IMR-90 (cell line): ENCODE measurements at regions not wholly inside any gene's neighbourhood (a gene's known extent, or its start where the extent isn't known, plus 50 kb on each side); places are given as distances from the start of the nearest gene placed in this dataset.

Source experiments
- ATAC-seq: fragments of 200-7000 bp; cut with Tn5 transposase; 2 replicates; pipeline ENCODE4 v1.9.1; 2020; ENCODE audit warnings: low read depth, mild to moderate bottlenecking, moderate library complexity
- BruUV-seq: library from RNA; stranded (reverse); fragments of 400-500 nt; replicated peaks from 2 replicates; lab custom pipeline; 2021; lab: Mats Ljungman, UMichigan
- CTCF ChIA-PET: fragments of 300-600 bp; formaldehyde crosslinking; extraction: SDS; loops from one replicate; lab custom pipeline; 2021; ENCODE audit warnings: antibody characterized with exemption; lab: Yijun Ruan, JAX
- POLR2A ChIA-PET: fragments of 300-600 bp; sonication (Branson Sonifier 250); formaldehyde crosslinking; loops from one replicate; lab custom pipeline; 2022; ENCODE audit warnings: antibody characterized with exemption; ENCODE audit not compliant: unreplicated experiment; lab: Charles Lee
- DNase-seq: peaks from one replicate; pipeline ENCODE4 v3.0.0; 2013
- H2AFZ ChIP-seq: replicated peaks from 2 replicates; pipeline ENCODE3; 2013; ENCODE audit warnings: low read length, mild to moderate bottlenecking; ENCODE audit not compliant: poor library complexity
- H2AK5ac ChIP-seq: 2 replicates; pipeline ENCODE4 v1.6.1; 2013; ENCODE audit warnings: low read depth, low read length, inconsistent platforms
- H2AK9ac ChIP-seq: replicated peaks from 2 replicates; pipeline ENCODE3; 2013; ENCODE audit warnings: mild to moderate bottlenecking, low read depth, low read length, moderate library complexity; ENCODE audit not compliant: poor library complexity
- H2BK120ac ChIP-seq: 2 replicates; pipeline ENCODE4 v1.6.1; 2013; ENCODE audit warnings: low read depth, low read length, inconsistent platforms
- H2BK15ac ChIP-seq: 3 replicates; pipeline ENCODE4 v1.6.1; 2013; ENCODE audit warnings: low read depth, low read length, inconsistent platforms
- H2BK20ac ChIP-seq: 2 replicates; pipeline ENCODE4 v1.6.1; 2013; ENCODE audit warnings: low read depth, mild to moderate bottlenecking, inconsistent platforms, low read length, moderate library complexity
- H2BK5ac ChIP-seq: 2 replicates; pipeline ENCODE4 v1.6.1; 2013; ENCODE audit warnings: mild to moderate bottlenecking, low read depth, low read length, inconsistent platforms; ENCODE audit not compliant: poor library complexity, severe bottlenecking
- H3K14ac ChIP-seq: replicated peaks from 2 replicates; pipeline ENCODE4 v1.6.1; 2013; ENCODE audit warnings: low read depth, low read length, inconsistent platforms
- H3K18ac ChIP-seq: 2 replicates; pipeline ENCODE4 v1.6.1; 2013; ENCODE audit warnings: low read depth, low read length, control low read depth
- H3K23ac ChIP-seq: 2 replicates; pipeline ENCODE4 v1.6.1; 2013; ENCODE audit warnings: low read depth, low read length, inconsistent platforms
- H3K27ac ChIP-seq: 2 replicates; pipeline ENCODE4 v1.5.1; 2013; ENCODE audit warnings: mild to moderate bottlenecking, control low read depth, low read length; ENCODE audit not compliant: insufficient read depth
- H3K27me3 ChIP-seq: 2 replicates; pipeline ENCODE4 v1.6.1; 2013; ENCODE audit warnings: low read length; ENCODE audit not compliant: control insufficient read depth, insufficient read depth
- H3K36me3 ChIP-seq: 2 replicates; pipeline ENCODE4 v1.6.1; 2013; ENCODE audit warnings: low read length, mixed read lengths; ENCODE audit not compliant: control insufficient read depth, insufficient read depth
- H3K4ac ChIP-seq: 2 replicates; pipeline ENCODE4 v1.6.1; 2013; ENCODE audit warnings: low read depth, low read length, inconsistent platforms
- H3K4me1 ChIP-seq: 2 replicates; pipeline ENCODE4 v1.6.1; 2013; ENCODE audit warnings: low read length, mixed read lengths; ENCODE audit not compliant: control insufficient read depth, insufficient read depth
- H3K4me2 ChIP-seq: 2 replicates; pipeline ENCODE4 v1.6.1; 2013; ENCODE audit warnings: low read depth, mild to moderate bottlenecking, control low read depth, low read length, moderate library complexity
- H3K4me3 ChIP-seq: 2 replicates; pipeline ENCODE4 v1.5.1; 2013; ENCODE audit warnings: low read depth, mild to moderate bottlenecking, control low read depth, low read length, moderate library complexity; ENCODE audit not compliant: insufficient read depth
- H3K56ac ChIP-seq: 2 replicates; pipeline ENCODE4 v1.6.1; 2013; ENCODE audit warnings: low read length, inconsistent platforms; ENCODE audit not compliant: insufficient read depth; ENCODE audit errors: extremely low read depth
- H3K79me1 ChIP-seq, 2 experiments: 2 replicates each; pipeline ENCODE4 v1.6.1; 2013; ENCODE audit warnings: low read length in 2 of 2, inconsistent platforms in 1 of 2, low read depth in 1 of 2
- H3K9ac ChIP-seq: 2 replicates; pipeline ENCODE4 v1.6.1; 2013; ENCODE audit warnings: low read depth, low read length, control low read depth
- H3K9me1 ChIP-seq: 2 replicates; pipeline ENCODE4 v1.6.1; 2013; ENCODE audit warnings: low read length, inconsistent platforms; ENCODE audit not compliant: insufficient read depth
- H3K9me3 ChIP-seq: 2 replicates; pipeline ENCODE4 v1.6.1; 2013; ENCODE audit warnings: low read length; ENCODE audit not compliant: control insufficient read depth, insufficient read depth
- H4K20me1 ChIP-seq: 2 replicates; pipeline ENCODE4 v1.6.1; 2013; ENCODE audit warnings: low read length, inconsistent platforms; ENCODE audit not compliant: insufficient read depth
- H4K5ac ChIP-seq: 2 replicates; pipeline ENCODE4 v1.6.1; 2013; ENCODE audit warnings: mild to moderate bottlenecking, low read depth, low read length, control low read depth
- H4K8ac ChIP-seq, 2 experiments: 2 replicates each; pipeline ENCODE4 v1.6.1; 2013; ENCODE audit warnings: low read depth in 2 of 2, low read length in 2 of 2, control low read depth in 1 of 2, inconsistent platforms in 1 of 2
- H4K91ac ChIP-seq: 2 replicates; pipeline ENCODE4 v1.6.1; 2013; ENCODE audit warnings: low read depth, low read length, inconsistent platforms; ENCODE audit not compliant: insufficient read depth
- BHLHE40 ChIP-seq: fragments of 150-350 bp; IDR thresholded peaks from 2 replicates; pipeline ENCODE4 v1.6.1; 2016; ENCODE audit warnings: mild to moderate bottlenecking, low read depth, low read length
- CEBPB ChIP-seq: IDR thresholded peaks from 2 replicates; pipeline ENCODE4 v1.6.1; 2012; ENCODE audit warnings: low read depth, low read length, improper control_type of control experiment
- CHD1 ChIP-seq: IDR thresholded peaks from 2 replicates; pipeline ENCODE4 v1.6.1; 2012; ENCODE audit warnings: low read depth, low read length, improper control_type of control experiment
- FOS ChIP-seq: fragments of 150-350 bp; IDR thresholded peaks from 2 replicates; pipeline ENCODE4 v1.6.1; 2016; ENCODE audit warnings: low read depth, low read length
- MAFK ChIP-seq: IDR thresholded peaks from 2 replicates; pipeline ENCODE4 v1.6.1; 2012; ENCODE audit warnings: low read depth, low read length, improper control_type of control experiment
- MAZ ChIP-seq: IDR thresholded peaks from 2 replicates; pipeline ENCODE4 v1.6.1; 2012; ENCODE audit warnings: low read depth, mild to moderate bottlenecking, low read length, improper control_type of control experiment, moderate library complexity, borderline replicate concordance
- MXI1 ChIP-seq: IDR thresholded peaks from 2 replicates; pipeline ENCODE4 v1.6.1; 2012; ENCODE audit warnings: low read depth, mild to moderate bottlenecking, low read length, moderate library complexity, borderline replicate concordance
- NFE2L2 ChIP-seq: fragments of 150-350 bp; IDR thresholded peaks from 2 replicates; pipeline ENCODE4 v1.6.1; 2016; ENCODE audit warnings: low read depth, mild to moderate bottlenecking, low read length
- POLR2A ChIP-seq: IDR thresholded peaks from 2 replicates; pipeline ENCODE4 v1.6.1; 2012; ENCODE audit warnings: mild to moderate bottlenecking, low read depth, low read length
- RAD21 ChIP-seq: IDR thresholded peaks from 2 replicates; pipeline ENCODE4 v1.6.1; 2012; ENCODE audit warnings: low read length, improper control_type of control experiment
- RCOR1 ChIP-seq: IDR thresholded peaks from 2 replicates; pipeline ENCODE4 v1.6.1; 2012; ENCODE audit warnings: mild to moderate bottlenecking, low read length, improper control_type of control experiment; ENCODE audit not compliant: insufficient replicate concordance
- RFX5 ChIP-seq: IDR thresholded peaks from 2 replicates; pipeline ENCODE4 v1.8.0; 2012; ENCODE audit warnings: low read depth, mild to moderate bottlenecking, low read length, moderate library complexity
- SMC3 ChIP-seq: fragments of 150-350 bp; IDR thresholded peaks from 2 replicates; pipeline ENCODE4 v1.6.1; 2016; ENCODE audit warnings: low read depth, mild to moderate bottlenecking, antibody characterized with exemption, low read length, moderate library complexity
- WGBS, 2 experiments: methylation state at CpG; one replicate each; pipeline versions ENCODE4 v1.1.5 to v1.1.7; 2013; ENCODE audit warnings: missing lambda C conversion rate in 2 of 2; ENCODE audit not compliant: insufficient read length in 1 of 2; ENCODE audit errors: extremely low coverage in 2 of 2; 5-methylcytosine and 5-hydroxymethylcytosine counted together
- dilution Hi-C: fragments of 300-500 bp; cut with HindIII; formaldehyde crosslinking; loops from one replicate; pipeline ENCODE4 v1.14.3; 2018; ENCODE audit warnings: low sequenced_read_pairs; ENCODE audit not compliant: unreplicated experiment
- in situ Hi-C: fragments of 300-500 bp; cut with MboI; formaldehyde crosslinking; loops from 3 replicates; pipeline ENCODE4 v1.14.3; 2019; ENCODE audit warnings: low sequenced_read_pairs, inconsistent platforms, mixed read lengths
- intact Hi-C: fragments of 100-400 bp; cut with micrococcal nuclease; formaldehyde crosslinking; loops from 2 replicates; pipeline ENCODE4 v1.10.0; 2022
- TF ChIP-seq, protein P1 (sequence below): fragments of 150-350 bp; IDR thresholded peaks from 2 replicates; pipeline ENCODE4 v1.6.1; 2017; ENCODE audit warnings: mild to moderate bottlenecking, antibody characterized with exemption, low read length, low read depth
- TF ChIP-seq, protein P2 (sequence below): conservative IDR thresholded peaks from 2 replicates; pipeline ENCODE4 v1.5.1; 2012; ENCODE audit warnings: mild to moderate bottlenecking, low read depth, low read length, improper control_type of control experiment

DNA sequence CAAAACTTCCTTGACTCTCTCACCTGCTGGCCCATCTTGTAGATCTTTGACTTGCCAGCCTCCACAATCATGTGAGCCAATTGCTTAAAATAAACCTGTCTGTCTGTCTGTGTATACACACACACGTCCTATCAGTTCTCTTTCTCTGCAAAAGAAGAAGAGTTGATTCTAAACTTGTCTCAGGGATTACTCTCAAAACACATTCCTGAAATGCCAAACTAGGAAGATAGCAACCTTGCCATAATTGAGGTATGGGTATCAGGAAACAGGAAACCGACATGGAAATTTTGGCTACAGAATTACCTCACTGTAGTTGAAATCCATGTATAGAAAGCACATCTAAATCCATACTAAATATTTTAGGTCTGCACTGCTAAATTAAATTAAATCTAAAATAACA, 483.4 kb downstream of the PLK2 start:
- no peaks in the 10 kb centered on the region for H3K79me1 ChIP-seq
- H3K9me3 ChIP-seq: no peaks in the 10 kb centered on the region
- no peak overlapping the region for H2BK20ac ChIP-seq
- H3K9me1 ChIP-seq: no peaks in the 10 kb centered on the region
- no peak overlapping the region for H2AK9ac ChIP-seq
- POLR2A ChIA-PET: no interaction called here
- H2BK120ac ChIP-seq: no peak overlapping the region
- BruUV-seq: no TSS peak
- CTCF ChIA-PET: no interaction called here
- H2AFZ ChIP-seq: no peak overlapping the region
- H3K36me3 ChIP-seq: no peaks in the 10 kb centered on the region
- no peak overlapping the region for H3K56ac ChIP-seq
- H3K9ac ChIP-seq: no peak overlapping the region
- H4K8ac ChIP-seq: no peak overlapping the region
- WGBS, 2 experiments: no CpG with 5 or more reads among the region's 2 CpGs
- no peak overlapping the region for H2BK5ac ChIP-seq
- dilution Hi-C loops: no loop called here
- H3K4me2 ChIP-seq: no peak overlapping the region
- no peaks in the 10 kb centered on the region for H3K4me1 ChIP-seq
- H3K27me3 ChIP-seq: no peaks in the 10 kb centered on the region
- no peak overlapping the region for H3K4ac ChIP-seq
- no peaks in the 10 kb centered on the region for H4K20me1 ChIP-seq
- no peak overlapping the region for H3K18ac ChIP-seq
- DNase-seq (no peak), ATAC-seq (no peak)
- no peak overlapping the region for H3K23ac ChIP-seq
- no peak overlapping the region for H3K14ac ChIP-seq
- no peak overlapping the region for H3K27ac ChIP-seq
- intact Hi-C loops: no loop called here
- no peak overlapping the region for H4K5ac ChIP-seq
- H2BK15ac ChIP-seq: no peak overlapping the region
- in situ Hi-C loops: no loop called here
- no peak overlapping the region for H3K4me3 ChIP-seq
- H4K91ac ChIP-seq: no peak overlapping the region
- no peak overlapping the region for H2AK5ac ChIP-seq
- TF ChIP-seq RCOR1 (no peak), SMC3 (no peak), FOS (no peak), RAD21 (no peak), CHD1 (no peak), MAFK (no peak), MXI1 (no peak), CEBPB (no peak), MAZ (no peak), NFE2L2 (no peak), POLR2A (no peak), BHLHE40 (no peak), RFX5 (no peak)
- TF ChIP-seq, protein P1, sequence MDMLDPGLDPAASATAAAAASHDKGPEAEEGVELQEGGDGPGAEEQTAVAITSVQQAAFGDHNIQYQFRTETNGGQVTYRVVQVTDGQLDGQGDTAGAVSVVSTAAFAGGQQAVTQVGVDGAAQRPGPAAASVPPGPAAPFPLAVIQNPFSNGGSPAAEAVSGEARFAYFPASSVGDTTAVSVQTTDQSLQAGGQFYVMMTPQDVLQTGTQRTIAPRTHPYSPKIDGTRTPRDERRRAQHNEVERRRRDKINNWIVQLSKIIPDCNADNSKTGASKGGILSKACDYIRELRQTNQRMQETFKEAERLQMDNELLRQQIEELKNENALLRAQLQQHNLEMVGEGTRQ: no peak
- TF ChIP-seq, protein P2, sequence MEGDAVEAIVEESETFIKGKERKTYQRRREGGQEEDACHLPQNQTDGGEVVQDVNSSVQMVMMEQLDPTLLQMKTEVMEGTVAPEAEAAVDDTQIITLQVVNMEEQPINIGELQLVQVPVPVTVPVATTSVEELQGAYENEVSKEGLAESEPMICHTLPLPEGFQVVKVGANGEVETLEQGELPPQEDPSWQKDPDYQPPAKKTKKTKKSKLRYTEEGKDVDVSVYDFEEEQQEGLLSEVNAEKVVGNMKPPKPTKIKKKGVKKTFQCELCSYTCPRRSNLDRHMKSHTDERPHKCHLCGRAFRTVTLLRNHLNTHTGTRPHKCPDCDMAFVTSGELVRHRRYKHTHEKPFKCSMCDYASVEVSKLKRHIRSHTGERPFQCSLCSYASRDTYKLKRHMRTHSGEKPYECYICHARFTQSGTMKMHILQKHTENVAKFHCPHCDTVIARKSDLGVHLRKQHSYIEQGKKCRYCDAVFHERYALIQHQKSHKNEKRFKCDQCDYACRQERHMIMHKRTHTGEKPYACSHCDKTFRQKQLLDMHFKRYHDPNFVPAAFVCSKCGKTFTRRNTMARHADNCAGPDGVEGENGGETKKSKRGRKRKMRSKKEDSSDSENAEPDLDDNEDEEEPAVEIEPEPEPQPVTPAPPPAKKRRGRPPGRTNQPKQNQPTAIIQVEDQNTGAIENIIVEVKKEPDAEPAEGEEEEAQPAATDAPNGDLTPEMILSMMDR: no peak
